ENCODE measurements at regions not wholly inside any gene's neighbourhood (a gene's known extent, or its start where the extent isn't known, plus 50 kb on each side); places are given as distances from the start of the nearest gene placed in this dataset.

GRCh38 chr11:98177925-98178324, 842.8 kb upstream of the CNTN5 start:
- H3K9me3 ChIP-seq (ENCODE audit: control insufficient read depth in 3 of 3, low read length in 3 of 3): no peaks in the 10 kb centered on the region
- H3K9ac ChIP-seq (ENCODE audit: low read depth in 1 of 3, low read length in 3 of 3): no peak overlapping the region
- no peaks in the 10 kb centered on the region for H3K4me1 ChIP-seq (ENCODE audit: control insufficient read depth in 3 of 3, insufficient read depth in 3 of 3, low read length in 3 of 3)
- no peaks in the 10 kb centered on the region for H3K36me3 ChIP-seq (ENCODE audit: control insufficient read depth in 3 of 3, insufficient read depth in 3 of 3, low read length in 3 of 3)
- H3K27me3 ChIP-seq (ENCODE audit: control insufficient read depth in 3 of 3, insufficient read depth in 3 of 3, low read length in 3 of 3): no peaks in the 10 kb centered on the region
- no peak overlapping the region for H3K4me3 ChIP-seq (ENCODE audit: low read length in 3 of 3)
- H3K27ac ChIP-seq (ENCODE audit: low read depth, low read length): no peak overlapping the region

GRCh38 chr11:98180511-98180910, 840.2 kb upstream of the CNTN5 start:
- Histone ChIP-seq H3K9me3 (ENCODE audit: control insufficient read depth in 3 of 3, low read length in 3 of 3) (no peaks in the 10 kb centered on the region), H3K27ac (ENCODE audit: low read depth, low read length) (no peak overlapping the region), H3K36me3 (ENCODE audit: control insufficient read depth in 3 of 3, insufficient read depth in 3 of 3, low read length in 3 of 3) (no peaks in the 10 kb centered on the region), H3K4me3 (ENCODE audit: low read length in 3 of 3) (no peak overlapping the region), H3K27me3 (ENCODE audit: control insufficient read depth in 3 of 3, insufficient read depth in 3 of 3, low read length in 3 of 3) (no peaks in the 10 kb centered on the region), H3K9ac (ENCODE audit: low read depth in 1 of 3, low read length in 3 of 3) (no peak overlapping the region), H3K4me1 (ENCODE audit: control insufficient read depth in 3 of 3, insufficient read depth in 3 of 3, low read length in 3 of 3) (no peaks in the 10 kb centered on the region)

GRCh38 chr11:98180921-98181320, 839.8 kb upstream of the CNTN5 start:
- no peak overlapping the region for H3K4me3 ChIP-seq (ENCODE audit: low read length in 3 of 3)
- no peaks in the 10 kb centered on the region for H3K4me1 ChIP-seq (ENCODE audit: control insufficient read depth in 3 of 3, insufficient read depth in 3 of 3, low read length in 3 of 3)
- no peak overlapping the region for H3K27ac ChIP-seq (ENCODE audit: low read depth, low read length)
- no peaks in the 10 kb centered on the region for H3K9me3 ChIP-seq (ENCODE audit: control insufficient read depth in 3 of 3, low read length in 3 of 3)
- no peak overlapping the region for H3K9ac ChIP-seq (ENCODE audit: low read depth in 1 of 3, low read length in 3 of 3)
- no peaks in the 10 kb centered on the region for H3K36me3 ChIP-seq (ENCODE audit: control insufficient read depth in 3 of 3, insufficient read depth in 3 of 3, low read length in 3 of 3)
- no peaks in the 10 kb centered on the region for H3K27me3 ChIP-seq (ENCODE audit: control insufficient read depth in 3 of 3, insufficient read depth in 3 of 3, low read length in 3 of 3)

- no peak overlapping the region for H3K4me3 ChIP-seq (ENCODE audit: low read length in 3 of 3)
- H3K9me3 ChIP-seq (ENCODE audit: control insufficient read depth in 3 of 3, low read length in 3 of 3): no peaks in the 10 kb centered on the region
- H3K36me3 ChIP-seq (ENCODE audit: control insufficient read depth in 3 of 3, insufficient read depth in 3 of 3, low read length in 3 of 3): no peaks in the 10 kb centered on the region
- no peaks in the 10 kb centered on the region for H3K27me3 ChIP-seq (ENCODE audit: control insufficient read depth in 3 of 3, insufficient read depth in 3 of 3, low read length in 3 of 3)
- no peaks in the 10 kb centered on the region for H3K4me1 ChIP-seq (ENCODE audit: control insufficient read depth in 3 of 3, insufficient read depth in 3 of 3, low read length in 3 of 3)
- no peak overlapping the region for H3K27ac ChIP-seq (ENCODE audit: low read depth, low read length)
- no peak overlapping the region for H3K9ac ChIP-seq (ENCODE audit: low read depth in 1 of 3, low read length in 3 of 3)
These were observed 837.7 kb upstream of the CNTN5 start for GRCh38 chr11:98183034-98183433.

GRCh38 chr11:98185245-98185644, 835.5 kb upstream of the CNTN5 start:
- no peak overlapping the region for H3K9ac ChIP-seq (ENCODE audit: low read depth in 1 of 3, low read length in 3 of 3)
- no peaks in the 10 kb centered on the region for H3K4me1 ChIP-seq (ENCODE audit: control insufficient read depth in 3 of 3, insufficient read depth in 3 of 3, low read length in 3 of 3)
- no peaks in the 10 kb centered on the region for H3K9me3 ChIP-seq (ENCODE audit: control insufficient read depth in 3 of 3, low read length in 3 of 3)
- H3K4me3 ChIP-seq (ENCODE audit: low read length in 3 of 3): no peak overlapping the region
- H3K27ac ChIP-seq (ENCODE audit: low read depth, low read length): no peak overlapping the region
- no peaks in the 10 kb centered on the region for H3K36me3 ChIP-seq (ENCODE audit: control insufficient read depth in 3 of 3, insufficient read depth in 3 of 3, low read length in 3 of 3)
- H3K27me3 ChIP-seq (ENCODE audit: control insufficient read depth in 3 of 3, insufficient read depth in 3 of 3, low read length in 3 of 3): no peaks in the 10 kb centered on the region

- no peak overlapping the region for H3K9ac ChIP-seq (ENCODE audit: low read depth in 1 of 3, low read length in 3 of 3)
- H3K36me3 ChIP-seq (ENCODE audit: control insufficient read depth in 3 of 3, insufficient read depth in 3 of 3, low read length in 3 of 3): no peaks in the 10 kb centered on the region
- no peaks in the 10 kb centered on the region for H3K9me3 ChIP-seq (ENCODE audit: control insufficient read depth in 3 of 3, low read length in 3 of 3)
These were observed 826.1 kb upstream of the CNTN5 start for GRCh38 chr11:98194611-98195010.

GRCh38 chr11:98195300-98195699, 825.4 kb upstream of the CNTN5 start:
- no peaks in the 10 kb centered on the region for H3K9me3 ChIP-seq (ENCODE audit: control insufficient read depth in 3 of 3, low read length in 3 of 3)
- H3K27ac ChIP-seq (ENCODE audit: low read depth, low read length): no peak overlapping the region
- H3K4me3 ChIP-seq (ENCODE audit: low read length in 3 of 3): no peak overlapping the region
- H3K36me3 ChIP-seq (ENCODE audit: control insufficient read depth in 3 of 3, insufficient read depth in 3 of 3, low read length in 3 of 3): no peaks in the 10 kb centered on the region
- no peaks in the 10 kb centered on the region for H3K27me3 ChIP-seq (ENCODE audit: control insufficient read depth in 3 of 3, insufficient read depth in 3 of 3, low read length in 3 of 3)
- no peak overlapping the region for H3K9ac ChIP-seq (ENCODE audit: low read depth in 1 of 3, low read length in 3 of 3)
- H3K4me1 ChIP-seq (ENCODE audit: control insufficient read depth in 3 of 3, insufficient read depth in 3 of 3, low read length in 3 of 3): no peaks in the 10 kb centered on the region

More at GRCh38 chr11:98194611-98195010, 826.1 kb upstream of the CNTN5 start:
- no peak overlapping the region for H3K4me3 ChIP-seq (ENCODE audit: low read length in 3 of 3)
- H3K4me1 ChIP-seq (ENCODE audit: control insufficient read depth in 3 of 3, insufficient read depth in 3 of 3, low read length in 3 of 3): no peaks in the 10 kb centered on the region
- H3K27me3 ChIP-seq (ENCODE audit: control insufficient read depth in 3 of 3, insufficient read depth in 3 of 3, low read length in 3 of 3): no peaks in the 10 kb centered on the region
- H3K27ac ChIP-seq (ENCODE audit: low read depth, low read length): no peak overlapping the region

GRCh38 chr11:98207086-98207485, 813.7 kb upstream of the CNTN5 start:
- no peak overlapping the region for H3K27ac ChIP-seq (ENCODE audit: low read depth, low read length)
- H3K4me3 ChIP-seq (ENCODE audit: low read length in 3 of 3): no peak overlapping the region
- H3K4me1 ChIP-seq (ENCODE audit: control insufficient read depth in 3 of 3, insufficient read depth in 3 of 3, low read length in 3 of 3): no peaks in the 10 kb centered on the region
- H3K9me3 ChIP-seq (ENCODE audit: control insufficient read depth in 3 of 3, low read length in 3 of 3): peaks cover 0 to 4% (median 2%) of the 10 kb centered on the region in 3 donors
- H3K27me3 ChIP-seq (ENCODE audit: control insufficient read depth in 3 of 3, insufficient read depth in 3 of 3, low read length in 3 of 3): no peaks in the 10 kb centered on the region
- no peaks in the 10 kb centered on the region for H3K36me3 ChIP-seq (ENCODE audit: control insufficient read depth in 3 of 3, insufficient read depth in 3 of 3, low read length in 3 of 3)
- no peak overlapping the region for H3K9ac ChIP-seq (ENCODE audit: low read depth in 1 of 3, low read length in 3 of 3)

- Histone ChIP-seq H3K4me3 (ENCODE audit: low read length in 3 of 3) (no peak overlapping the region), H3K9ac (ENCODE audit: low read depth in 1 of 3, low read length in 3 of 3) (no peak overlapping the region)
These were observed 793.5 kb upstream of the CNTN5 start for GRCh38 chr11:98227278-98227677.

GRCh38 chr11:98230678-98231077, 790.1 kb upstream of the CNTN5 start:
- no peaks in the 10 kb centered on the region for H3K36me3 ChIP-seq (ENCODE audit: control insufficient read depth in 3 of 3, insufficient read depth in 3 of 3, low read length in 3 of 3)
- no peak overlapping the region for H3K9ac ChIP-seq (ENCODE audit: low read depth in 1 of 3, low read length in 3 of 3)
- H3K27ac ChIP-seq (ENCODE audit: low read depth, low read length): no peak overlapping the region
- no peaks in the 10 kb centered on the region for H3K4me1 ChIP-seq (ENCODE audit: control insufficient read depth in 3 of 3, insufficient read depth in 3 of 3, low read length in 3 of 3)
- H3K9me3 ChIP-seq (ENCODE audit: control insufficient read depth in 3 of 3, low read length in 3 of 3): no peaks in the 10 kb centered on the region
- no peaks in the 10 kb centered on the region for H3K27me3 ChIP-seq (ENCODE audit: control insufficient read depth in 3 of 3, insufficient read depth in 3 of 3, low read length in 3 of 3)
- no peak overlapping the region for H3K4me3 ChIP-seq (ENCODE audit: low read length in 3 of 3)

More at GRCh38 chr11:98227278-98227677, 793.5 kb upstream of the CNTN5 start:
- H3K4me1 ChIP-seq (ENCODE audit: control insufficient read depth in 3 of 3, insufficient read depth in 3 of 3, low read length in 3 of 3): no peaks in the 10 kb centered on the region
- H3K36me3 ChIP-seq (ENCODE audit: control insufficient read depth in 3 of 3, insufficient read depth in 3 of 3, low read length in 3 of 3): no peaks in the 10 kb centered on the region
- no peak overlapping the region for H3K27ac ChIP-seq (ENCODE audit: low read depth, low read length)
- H3K9me3 ChIP-seq (ENCODE audit: control insufficient read depth in 3 of 3, low read length in 3 of 3): no peaks in the 10 kb centered on the region
- H3K27me3 ChIP-seq (ENCODE audit: control insufficient read depth in 3 of 3, insufficient read depth in 3 of 3, low read length in 3 of 3): no peaks in the 10 kb centered on the region

- Histone ChIP-seq H3K4me1 (ENCODE audit: control insufficient read depth in 3 of 3, insufficient read depth in 3 of 3, low read length in 3 of 3) (no peaks in the 10 kb centered on the region), H3K9me3 (ENCODE audit: control insufficient read depth in 3 of 3, low read length in 3 of 3) (no peaks in the 10 kb centered on the region), H3K27ac (ENCODE audit: low read depth, low read length) (no peak overlapping the region), H3K9ac (ENCODE audit: low read depth in 1 of 3, low read length in 3 of 3) (no peak overlapping the region), H3K4me3 (ENCODE audit: low read length in 3 of 3) (no peak overlapping the region), H3K36me3 (ENCODE audit: control insufficient read depth in 3 of 3, insufficient read depth in 3 of 3, low read length in 3 of 3) (no peaks in the 10 kb centered on the region), H3K27me3 (ENCODE audit: control insufficient read depth in 3 of 3, insufficient read depth in 3 of 3, low read length in 3 of 3) (no peaks in the 10 kb centered on the region)
These were observed 786.1 kb upstream of the CNTN5 start for GRCh38 chr11:98234698-98235097.

Measured in skeletal muscle tissue (tissue), 3 donors.